IPS DF 19.7 (cell line): ENCODE measurements at regions not wholly inside any gene's neighbourhood (a gene's known extent, or its start where the extent isn't known, plus 50 kb on each side); places are given as distances from the start of the nearest gene placed in this dataset.

Experiments
- DNase-seq: peaks from one replicate; pipeline ENCODE4 v3.0.0-alpha.2; 2013; ENCODE audit warnings: low read depth, low spot score

GRCh38 chr11:42591841-42592240 lies 720.0 kb upstream of the API5 start:
- no peak for DNase-seq

- DNase-seq = no peak
Measured at GRCh38 chr11:42593441-42593840, 718.4 kb upstream of the API5 start.

GRCh38 chr11:42595876-42596275 lies 715.9 kb upstream of the API5 start:
- peak; percentile 60 for DNase-seq

- DNase-seq = no peak
Measured at GRCh38 chr11:42596576-42597145, 715.1 kb upstream of the API5 start.

- DNase-seq = no peak
Measured at GRCh38 chr11:42598341-42598740, 713.5 kb upstream of the API5 start.

- no peak for DNase-seq
Measured at GRCh38 chr11:42620796-42621195, 691.0 kb upstream of the API5 start.

- DNase-seq = no peak
Measured at GRCh38 chr11:42625757-42626665, 685.8 kb upstream of the API5 start.

- DNase-seq = no peak
Measured at GRCh38 chr11:42631220-42631843, 680.5 kb upstream of the API5 start.

- DNase-seq = no peak
Measured at GRCh38 chr11:42646959-42647358, 664.8 kb upstream of the API5 start.

- no peak for DNase-seq
Measured at GRCh38 chr11:42647993-42648392, 663.8 kb upstream of the API5 start.

- no peak for DNase-seq
Measured at GRCh38 chr11:42651621-42652020, 660.2 kb upstream of the API5 start.

GRCh38 chr11:42657169-42657568 lies 654.6 kb upstream of the API5 start:
- DNase-seq = no peak

- no peak for DNase-seq
Measured at GRCh38 chr11:42661942-42662341, 649.9 kb upstream of the API5 start.

- no peak for DNase-seq
Measured at GRCh38 chr11:42669248-42669976, 642.4 kb upstream of the API5 start.

- no peak for DNase-seq
Measured at GRCh38 chr11:42674436-42674835, 637.4 kb upstream of the API5 start.

GRCh38 chr11:42707541-42707940 lies 604.3 kb upstream of the API5 start:
- DNase-seq = no peak

GRCh38 chr11:42709216-42709615 lies 602.6 kb upstream of the API5 start:
- DNase-seq = no peak

- DNase-seq = no peak
Measured at GRCh38 chr11:42713279-42713678, 598.5 kb upstream of the API5 start.

GRCh38 chr11:42713753-42714152 lies 598.0 kb upstream of the API5 start:
- DNase-seq = no peak

GRCh38 chr11:42720716-42721563 lies 590.9 kb upstream of the API5 start:
- DNase-seq = no peak

- no peak for DNase-seq
Measured at GRCh38 chr11:42727879-42728278, 583.9 kb upstream of the API5 start.
